SK-N-SH (cell line): ENCODE measurements at regions not wholly inside any gene's neighbourhood (a gene's known extent, or its start where the extent isn't known, plus 50 kb on each side); places are given as distances from the start of the nearest gene placed in this dataset.

Experiments used
- CTCF ChIA-PET: fragments of 300-600, 350-600 bp; formaldehyde crosslinking; extraction: SDS; loops from one replicate; lab custom pipeline; 2021; lab: Yijun Ruan, JAX
- POLR2A ChIA-PET: fragments of 350-600 bp; sonication (Branson Sonifier 250); formaldehyde crosslinking; extraction: SDS; loops from one replicate; lab custom pipeline; 2020; ENCODE audit warnings: antibody characterized with exemption, inconsistent platforms; lab: Yijun Ruan, JAX
- DNase-seq: peaks from one replicate; pipeline ENCODE4 v3.0.0; 2012
- H2AFZ ChIP-seq: fragments of 200-600 bp; sonication (generic); 2 replicates; pipeline ENCODE4 v1.8.1; 2016; ENCODE audit warnings: antibody characterized with exemption, mild to moderate bottlenecking, low read depth
- H3F3A ChIP-seq: fragments of 200-600 bp; sonication (generic); replicated peaks from 2 replicates; pipeline ENCODE3; 2016; ENCODE audit warnings: antibody characterized with exemption, mild to moderate bottlenecking; ENCODE audit not compliant: insufficient read depth
- H3K27ac ChIP-seq, 2 experiments: fragments of 200-500 bp in 1 of 2; fragments of 200-600 bp in 1 of 2; sonication (Bioruptor generic) in 1 of 2; sonication (generic), shearing (Covaris generic) in 1 of 2; 2 replicates each; pipeline versions ENCODE4 v1.5.1 to v1.6.1; 2014 to 2016; ENCODE audit warnings: low read depth in 2 of 2, inconsistent platforms in 1 of 2, low read length in 1 of 2, mild to moderate bottlenecking in 1 of 2, mixed read lengths in 1 of 2
- H3K27me3 ChIP-seq: fragments of 200-600 bp; sonication (generic), shearing (Covaris generic); 2 replicates; pipeline ENCODE4 v1.6.1; 2016; ENCODE audit warnings: mixed run types; ENCODE audit not compliant: insufficient read depth
- H3K36me3 ChIP-seq, 2 experiments: fragments of 200-500 bp in 1 of 2; fragments of 200-600 bp in 1 of 2; sonication (Bioruptor generic) in 1 of 2; sonication (generic) in 1 of 2; replicated peaks in 1 of 2; 2 replicates each; pipeline versions ENCODE3 to v1.5.1; 2014 to 2016; ENCODE audit warnings: low read length in 1 of 2, mild to moderate bottlenecking in 1 of 2; ENCODE audit not compliant: insufficient read depth in 2 of 2, control insufficient read depth in 1 of 2
- H3K4me1 ChIP-seq, 2 experiments: fragments of 200-500 bp in 1 of 2; fragments of 200-600 bp in 1 of 2; sonication (Bioruptor generic) in 1 of 2; sonication (generic), shearing (Covaris generic) in 1 of 2; 2 replicates each; pipeline versions ENCODE4 v1.5.1 to v1.6.1; 2014 to 2016; ENCODE audit warnings: low read depth in 1 of 2, low read length in 1 of 2, mixed run types in 1 of 2; ENCODE audit not compliant: insufficient read depth in 2 of 2, control insufficient read depth in 1 of 2
- H3K4me2 ChIP-seq: fragments of 200-600 bp; sonication (generic), shearing (Covaris generic); 2 replicates; pipeline ENCODE4 v1.6.1; 2017; ENCODE audit warnings: mixed run types
- H3K4me3 ChIP-seq, 2 experiments: fragments of 200-500 bp in 1 of 2; fragments of 200-600 bp in 1 of 2; sonication (Bioruptor generic) in 1 of 2; sonication (generic), shearing (Covaris generic) in 1 of 2; 2 replicates each; pipeline versions ENCODE4 v1.5.1 to v1.8.1; 2014 to 2016; ENCODE audit warnings: low read depth in 2 of 2, inconsistent platforms in 1 of 2, low read length in 1 of 2, mild to moderate bottlenecking in 1 of 2, mixed read lengths in 1 of 2, moderate library complexity in 1 of 2
- H3K79me2 ChIP-seq: fragments of 200-600 bp; sonication (generic); 2 replicates; pipeline ENCODE4 v1.8.1; 2017; ENCODE audit warnings: mild to moderate bottlenecking; ENCODE audit not compliant: insufficient read depth
- H3K9ac ChIP-seq: fragments of 200-600 bp; sonication (generic); 2 replicates; pipeline ENCODE4 v1.6.1; 2017; ENCODE audit warnings: mixed run types
- H3K9me2 ChIP-seq: fragments of 200-600 bp; sonication (generic); 2 replicates; pipeline ENCODE4 v1.6.1; 2017; ENCODE audit warnings: mixed run types
- H3K9me3 ChIP-seq: fragments of 200-600 bp; sonication (generic); 2 replicates; pipeline ENCODE4 v1.6.1; 2017; ENCODE audit warnings: mixed run types, mild to moderate bottlenecking, moderate library complexity
- H4K20me1 ChIP-seq: fragments of 200-600 bp; sonication (generic); 2 replicates; pipeline ENCODE4 v1.6.1; 2017; ENCODE audit warnings: mild to moderate bottlenecking, mixed run types; ENCODE audit not compliant: insufficient read depth
- ELF1 ChIP-seq: IDR thresholded peaks from 2 replicates; pipeline ENCODE4 v1.4.0; 2012
- EZH2phosphoT487 ChIP-seq: fragments of 200-600 bp; sonication (generic); IDR thresholded peaks from 2 replicates; pipeline ENCODE4 v1.6.1; 2017; ENCODE audit warnings: low read depth, mixed run types, mild to moderate bottlenecking, antibody characterized with exemption, moderate library complexity, borderline replicate concordance
- FOXJ3 ChIP-seq: sonication (generic); formaldehyde crosslinking; IDR thresholded peaks from 2 replicates; pipeline ENCODE4 v1.5.1; 2020; ENCODE audit warnings: mild to moderate bottlenecking, missing genetic modification reagents
- FOXM1 ChIP-seq: IDR thresholded peaks from 2 replicates; pipeline ENCODE4 v1.4.0; 2012; ENCODE audit warnings: low read depth, mild to moderate bottlenecking
- GATA2 ChIP-seq: sonication (generic); formaldehyde crosslinking; IDR thresholded peaks from 2 replicates; pipeline ENCODE4 v1.5.0; 2020; ENCODE audit warnings: mild to moderate bottlenecking, missing genetic modification reagents
- MAX ChIP-seq: IDR thresholded peaks from 2 replicates; pipeline ENCODE4 v1.4.0; 2012; ENCODE audit warnings: low read depth
- MEF2A ChIP-seq: IDR thresholded peaks from 2 replicates; pipeline ENCODE4 v1.4.0; 2012; ENCODE audit warnings: low read depth, borderline replicate concordance
- MXI1 ChIP-seq: IDR thresholded peaks from 2 replicates; pipeline ENCODE4 v1.6.1; 2012; ENCODE audit warnings: mild to moderate bottlenecking, low read depth, low read length, improper control_type of control experiment
- NRF1 ChIP-seq: IDR thresholded peaks from 2 replicates; pipeline ENCODE4 v1.6.1; 2012; ENCODE audit warnings: low read depth, mild to moderate bottlenecking, low read length
- POLR2AphosphoS5 ChIP-seq: IDR thresholded peaks from 2 replicates; pipeline ENCODE4 v1.6.1; 2012; ENCODE audit warnings: low read depth, low read length
- RAD21 ChIP-seq: IDR thresholded peaks from 2 replicates; pipeline ENCODE4 v1.6.1; 2012; ENCODE audit warnings: mild to moderate bottlenecking, low read length
- RCOR1 ChIP-seq: fragments of 150-350 bp; IDR thresholded peaks from 2 replicates; pipeline ENCODE4 v1.6.1; 2017; ENCODE audit warnings: antibody characterized with exemption, low read length
- RFX5 ChIP-seq: IDR thresholded peaks from 2 replicates; pipeline ENCODE4 v1.6.1; 2012; ENCODE audit warnings: mild to moderate bottlenecking, improper control_type of control experiment, low read length
- SMC3 ChIP-seq: IDR thresholded peaks from 2 replicates; pipeline ENCODE4 v1.6.1; 2012; ENCODE audit warnings: low read depth, low read length, improper control_type of control experiment
- TAF1 ChIP-seq: IDR thresholded peaks from 2 replicates; pipeline ENCODE4 v1.6.1; 2012; ENCODE audit warnings: low read depth, mild to moderate bottlenecking, low read length, moderate library complexity, borderline replicate concordance
- TEAD4 ChIP-seq: IDR thresholded peaks from 2 replicates; pipeline ENCODE4 v1.4.0; 2012; ENCODE audit warnings: mild to moderate bottlenecking, borderline replicate concordance; ENCODE audit not compliant: insufficient read depth
- WGBS: methylation state at CpG from one replicate; pipeline ENCODE4 v1.1.6; 2017; ENCODE audit warnings: low lambda C conversion rate; 5-methylcytosine and 5-hydroxymethylcytosine counted together
- TF ChIP-seq, protein P1 (sequence below): IDR thresholded peaks from 2 replicates; pipeline ENCODE4 v1.4.0; 2012; ENCODE audit warnings: low read depth, borderline replicate concordance
- TF ChIP-seq, protein P2 (sequence below): IDR thresholded peaks from 2 replicates; pipeline ENCODE4 v1.6.1; 2012; ENCODE audit warnings: mild to moderate bottlenecking, low read depth, low read length, moderate library complexity
- TF ChIP-seq, protein P3 (sequence below): fragments of 150-350 bp; IDR thresholded peaks from 2 replicates; pipeline ENCODE4 v1.6.1; 2016; ENCODE audit warnings: mild to moderate bottlenecking, low read depth, low read length

GRCh38 chr12:16110596-16110995 is 166.9 kb downstream of the SLC15A5 start:
- H3K9me2 ChIP-seq: no peaks in the 10 kb centered on the region
- no peaks in the 10 kb centered on the region for H3K36me3 ChIP-seq
- POLR2A ChIA-PET: no interaction called here
- no peak overlapping the region for H3K4me3 ChIP-seq
- no peak overlapping the region for H3K27ac ChIP-seq
- no peaks in the 10 kb centered on the region; a peak in 2 of 4 replicates for H3K4me1 ChIP-seq
- no peaks in the 10 kb centered on the region for H3K27me3 ChIP-seq
- H4K20me1 ChIP-seq: no peaks in the 10 kb centered on the region
- no peak overlapping the region for H2AFZ ChIP-seq
- H3F3A ChIP-seq: no peaks in the 10 kb centered on the region
- DNase-seq: no peak
- H3K9ac ChIP-seq: no peak overlapping the region
- no peaks in the 10 kb centered on the region for H3K9me3 ChIP-seq
- 2% methylated on average over 1 of the region's 1 CpG for WGBS
- H3K4me2 ChIP-seq: no peak overlapping the region
- TF ChIP-seq MEF2A (no peak), TAF1 (no peak), MAX (no peak), EZH2phosphoT487 (no peak), TEAD4 (no peak), RFX5 (no peak), ELF1 (no peak), GATA2 (CRISPR knock-in tag) (no peak), FOXJ3 (CRISPR knock-in tag) (no peak), RCOR1 (no peak)
- TF ChIP-seq, protein P1, sequence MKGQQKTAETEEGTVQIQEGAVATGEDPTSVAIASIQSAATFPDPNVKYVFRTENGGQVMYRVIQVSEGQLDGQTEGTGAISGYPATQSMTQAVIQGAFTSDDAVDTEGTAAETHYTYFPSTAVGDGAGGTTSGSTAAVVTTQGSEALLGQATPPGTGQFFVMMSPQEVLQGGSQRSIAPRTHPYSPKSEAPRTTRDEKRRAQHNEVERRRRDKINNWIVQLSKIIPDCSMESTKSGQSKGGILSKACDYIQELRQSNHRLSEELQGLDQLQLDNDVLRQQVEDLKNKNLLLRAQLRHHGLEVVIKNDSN: no peak
- TF ChIP-seq, all 33 proteins: peak for 0
- no peaks in the 10 kb centered on the region for H3K79me2 ChIP-seq
- CTCF ChIA-PET: no interaction called here

DNA sequence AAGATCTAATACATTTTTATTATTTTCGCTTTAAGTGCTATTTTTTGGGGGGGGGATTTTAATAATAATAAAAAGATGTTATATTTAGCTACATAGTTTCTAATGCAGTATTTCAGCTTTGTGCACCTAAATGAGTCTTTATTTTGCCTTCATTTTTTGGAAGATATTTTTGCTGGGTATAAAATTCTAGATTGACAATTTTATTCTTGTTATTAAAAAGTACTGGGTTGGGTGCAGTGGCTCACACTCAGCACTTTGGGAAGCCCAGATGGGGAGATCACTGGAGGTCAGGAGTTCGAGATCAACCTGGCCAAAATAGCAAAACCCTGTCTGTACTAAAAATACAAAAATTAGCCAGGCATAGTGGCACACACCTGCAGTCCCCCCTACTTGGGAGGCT is 173.6 kb downstream of the SLC15A5 start:
- no peaks in the 10 kb centered on the region for H3K27me3 ChIP-seq
- WGBS: 2% methylated on average over 2 of the region's 2 CpGs

More for the DNA sequence above, 173.6 kb downstream of the SLC15A5 start:
- Histone ChIP-seq H3K4me1 (no peaks in the 10 kb centered on the region), H3K36me3 (no peaks in the 10 kb centered on the region), H3F3A (no peaks in the 10 kb centered on the region), H3K79me2 (no peaks in the 10 kb centered on the region), H3K4me3 (no peak overlapping the region), H4K20me1 (no peaks in the 10 kb centered on the region), H2AFZ (no peak overlapping the region), H3K27ac (no peak overlapping the region), H3K9me2 (no peaks in the 10 kb centered on the region), H3K4me2 (no peak overlapping the region), H3K9ac (no peak overlapping the region), H3K9me3 (no peaks in the 10 kb centered on the region)
- TF ChIP-seq POLR2AphosphoS5 (no peak), NRF1 (no peak), FOXJ3 (CRISPR knock-in tag) (no peak), SMC3 (no peak), FOXM1 (no peak), MXI1 (no peak), RAD21 (no peak), MAX (no peak)
- TF ChIP-seq, protein P2, sequence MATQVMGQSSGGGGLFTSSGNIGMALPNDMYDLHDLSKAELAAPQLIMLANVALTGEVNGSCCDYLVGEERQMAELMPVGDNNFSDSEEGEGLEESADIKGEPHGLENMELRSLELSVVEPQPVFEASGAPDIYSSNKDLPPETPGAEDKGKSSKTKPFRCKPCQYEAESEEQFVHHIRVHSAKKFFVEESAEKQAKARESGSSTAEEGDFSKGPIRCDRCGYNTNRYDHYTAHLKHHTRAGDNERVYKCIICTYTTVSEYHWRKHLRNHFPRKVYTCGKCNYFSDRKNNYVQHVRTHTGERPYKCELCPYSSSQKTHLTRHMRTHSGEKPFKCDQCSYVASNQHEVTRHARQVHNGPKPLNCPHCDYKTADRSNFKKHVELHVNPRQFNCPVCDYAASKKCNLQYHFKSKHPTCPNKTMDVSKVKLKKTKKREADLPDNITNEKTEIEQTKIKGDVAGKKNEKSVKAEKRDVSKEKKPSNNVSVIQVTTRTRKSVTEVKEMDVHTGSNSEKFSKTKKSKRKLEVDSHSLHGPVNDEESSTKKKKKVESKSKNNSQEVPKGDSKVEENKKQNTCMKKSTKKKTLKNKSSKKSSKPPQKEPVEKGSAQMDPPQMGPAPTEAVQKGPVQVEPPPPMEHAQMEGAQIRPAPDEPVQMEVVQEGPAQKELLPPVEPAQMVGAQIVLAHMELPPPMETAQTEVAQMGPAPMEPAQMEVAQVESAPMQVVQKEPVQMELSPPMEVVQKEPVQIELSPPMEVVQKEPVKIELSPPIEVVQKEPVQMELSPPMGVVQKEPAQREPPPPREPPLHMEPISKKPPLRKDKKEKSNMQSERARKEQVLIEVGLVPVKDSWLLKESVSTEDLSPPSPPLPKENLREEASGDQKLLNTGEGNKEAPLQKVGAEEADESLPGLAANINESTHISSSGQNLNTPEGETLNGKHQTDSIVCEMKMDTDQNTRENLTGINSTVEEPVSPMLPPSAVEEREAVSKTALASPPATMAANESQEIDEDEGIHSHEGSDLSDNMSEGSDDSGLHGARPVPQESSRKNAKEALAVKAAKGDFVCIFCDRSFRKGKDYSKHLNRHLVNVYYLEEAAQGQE: no peak
- TF ChIP-seq, protein P3, sequence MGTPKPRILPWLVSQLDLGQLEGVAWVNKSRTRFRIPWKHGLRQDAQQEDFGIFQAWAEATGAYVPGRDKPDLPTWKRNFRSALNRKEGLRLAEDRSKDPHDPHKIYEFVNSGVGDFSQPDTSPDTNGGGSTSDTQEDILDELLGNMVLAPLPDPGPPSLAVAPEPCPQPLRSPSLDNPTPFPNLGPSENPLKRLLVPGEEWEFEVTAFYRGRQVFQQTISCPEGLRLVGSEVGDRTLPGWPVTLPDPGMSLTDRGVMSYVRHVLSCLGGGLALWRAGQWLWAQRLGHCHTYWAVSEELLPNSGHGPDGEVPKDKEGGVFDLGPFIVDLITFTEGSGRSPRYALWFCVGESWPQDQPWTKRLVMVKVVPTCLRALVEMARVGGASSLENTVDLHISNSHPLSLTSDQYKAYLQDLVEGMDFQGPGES: no peak
- ChIA-PET POLR2A (no interaction called here), CTCF (no interaction called here)
- DNase-seq: no peak
